Right lung (tissue), 2 donors: ENCODE measurements at regions not wholly inside any gene's neighbourhood (a gene's known extent, or its start where the extent isn't known, plus 50 kb on each side); places are given as distances from the start of the nearest gene placed in this dataset.

Experiments used
- DNase-seq, 2 donors: peaks; one replicate each; pipeline ENCODE4 v3.0.0-alpha.2; 2013

GRCh38 chr2:33900610-33901009 is 301.5 kb upstream of the FAM98A start:
- DNase-seq, result no peak

GRCh38 chr2:33897741-33898140 is 298.6 kb upstream of the FAM98A start:
- no peak for DNase-seq

GRCh38 chr2:33893824-33894223 is 294.7 kb upstream of the FAM98A start:
- no peak for DNase-seq

GRCh38 chr2:33891616-33892015 is 292.5 kb upstream of the FAM98A start:
- DNase-seq, result peak; percentile 16 to 19

DNA sequence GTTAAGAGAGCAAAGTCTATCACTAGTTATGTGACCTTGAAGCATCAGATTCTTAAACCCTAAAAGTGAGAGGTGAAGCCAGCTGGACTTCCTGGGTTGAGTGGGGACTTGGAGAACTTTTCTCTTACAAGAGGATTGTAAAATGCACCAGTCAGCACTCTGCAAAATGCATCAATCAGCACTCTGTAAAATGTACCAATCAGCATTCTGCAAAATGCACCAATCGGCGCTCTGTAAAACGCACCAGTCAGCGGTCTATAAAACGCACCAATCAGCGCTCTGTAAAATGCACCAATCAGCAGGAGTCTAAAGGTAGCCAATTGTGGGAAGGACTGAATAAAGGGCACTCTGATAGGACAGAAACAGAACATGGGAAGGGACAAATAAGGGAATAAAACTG is 291.6 kb upstream of the FAM98A start:
- no peak for DNase-seq

GRCh38 chr2:33877348-33878016 is 278.4 kb upstream of the FAM98A start:
- no peak for DNase-seq

DNA sequence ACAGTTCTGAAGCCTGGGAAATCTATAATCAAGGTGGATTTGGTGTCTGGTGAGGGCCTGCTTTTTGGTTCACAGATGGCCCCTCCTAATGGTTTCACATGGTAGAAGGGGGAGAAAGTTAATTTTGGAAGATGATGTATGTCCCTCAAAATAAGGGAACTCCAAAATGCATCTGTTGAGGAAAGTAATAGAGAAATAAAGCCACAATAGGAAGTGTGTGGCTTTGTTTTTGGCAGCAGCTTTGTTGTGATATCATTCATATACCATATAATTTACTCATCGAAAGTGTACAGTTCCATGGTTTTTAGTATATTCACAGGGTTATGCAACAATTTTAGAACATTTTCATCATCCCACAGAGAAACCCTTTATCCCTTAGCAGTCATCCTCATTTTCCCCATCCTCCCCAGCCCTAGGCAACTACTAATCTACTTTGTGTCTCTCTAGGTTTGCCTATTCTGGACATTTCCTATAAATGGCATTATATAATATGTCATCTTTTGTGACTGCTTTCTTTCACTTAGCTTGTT is 274.0 kb upstream of the FAM98A start:
- DNase-seq, result no peak

DNA sequence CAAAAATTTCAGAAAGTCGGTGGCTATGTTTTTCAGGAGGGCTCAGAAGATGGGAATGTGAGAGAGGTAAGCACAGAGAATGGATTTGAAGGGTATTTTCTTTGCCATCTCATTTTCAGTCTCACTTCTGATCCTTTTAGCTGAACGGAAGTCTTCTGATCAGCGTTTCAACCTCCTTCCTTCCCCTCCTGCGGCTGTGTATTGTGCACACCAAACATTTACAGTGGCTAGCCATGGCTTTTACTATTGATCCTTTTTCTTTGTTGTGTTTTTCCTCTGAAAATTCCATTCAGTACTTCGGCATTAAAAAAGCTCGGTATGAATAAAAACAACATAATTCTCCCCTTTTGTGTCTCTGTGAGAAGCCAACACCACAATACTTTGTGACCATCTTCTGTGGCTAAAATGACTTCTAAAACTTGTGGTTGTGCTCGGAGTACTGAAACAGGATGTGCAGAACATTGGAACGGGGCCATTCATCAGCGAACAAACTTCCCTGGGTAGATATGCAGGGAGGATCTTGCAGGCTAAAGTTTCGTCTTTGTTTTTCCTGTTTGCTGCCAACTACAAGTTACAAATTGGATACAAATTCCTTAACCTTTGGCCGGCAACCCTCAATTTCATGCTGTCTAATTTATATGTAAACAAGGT is 260.8 kb upstream of the FAM98A start:
- DNase-seq, result peak in 1 of 2 donors; percentile 19

DNA sequence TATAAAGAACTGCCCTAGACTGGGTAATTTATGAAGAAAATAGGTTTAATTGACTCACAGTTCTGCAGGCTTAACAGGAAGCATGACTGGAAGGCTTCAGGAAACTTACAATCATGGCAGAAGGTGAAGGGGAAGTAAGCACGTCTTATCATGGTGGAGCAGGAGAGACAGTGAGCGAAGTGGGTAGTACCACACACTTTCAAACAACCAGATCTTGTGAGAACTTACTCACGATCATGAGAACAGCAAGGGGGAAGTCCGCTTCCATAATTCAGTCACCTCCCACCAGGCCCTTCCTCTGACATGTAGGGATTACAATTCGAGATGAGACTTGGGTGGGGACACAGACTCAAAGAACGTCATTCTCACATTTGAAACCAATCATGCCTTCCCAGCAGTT is 260.1 kb upstream of the FAM98A start:
- DNase-seq, result no peak

DNA sequence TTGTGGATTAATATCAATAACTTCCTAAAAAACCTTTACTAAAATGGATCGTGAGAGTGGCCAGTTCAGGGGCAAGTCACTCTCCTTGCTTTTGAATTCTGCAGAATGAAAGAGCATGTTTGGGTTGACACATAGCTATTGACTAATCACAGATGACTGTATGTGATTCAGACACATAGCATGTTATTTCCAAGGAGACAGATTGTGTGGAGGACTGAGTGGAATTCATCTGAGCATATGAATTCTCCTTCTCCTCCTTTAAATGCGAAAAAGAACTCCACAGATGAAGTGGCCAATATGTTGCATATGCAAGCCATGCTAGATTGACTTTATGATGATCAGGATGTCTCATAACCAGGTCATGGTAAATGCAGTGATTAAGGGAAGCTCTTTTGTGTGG is 249.4 kb upstream of the FAM98A start:
- DNase-seq, result no peak

GRCh38 chr2:33839791-33840190 is 240.7 kb upstream of the FAM98A start:
- no peak for DNase-seq

- DNase-seq, result no peak
These were observed 237.5 kb upstream of the FAM98A start for GRCh38 chr2:33836628-33837027.

GRCh38 chr2:33835911-33836310 is 236.8 kb upstream of the FAM98A start:
- no peak for DNase-seq

DNA sequence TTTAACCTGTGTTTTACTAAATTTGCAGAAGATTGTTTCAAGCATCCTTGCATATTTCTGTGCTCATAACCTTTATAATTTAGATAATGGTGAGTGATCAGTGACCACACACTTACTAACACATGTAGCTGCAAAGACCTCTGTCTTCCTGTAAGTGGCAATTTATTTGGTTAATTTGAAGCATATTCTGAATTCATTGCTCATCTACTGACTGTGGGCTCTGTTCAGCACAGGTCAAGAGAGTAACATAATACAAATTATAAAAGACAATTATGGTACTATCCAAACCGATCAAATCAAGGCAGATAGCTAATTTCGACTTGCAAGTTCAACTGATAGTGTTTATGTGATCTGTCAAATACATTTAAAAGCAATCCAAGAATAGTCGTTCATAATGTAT is 223.9 kb upstream of the FAM98A start:
- DNase-seq, result no peak

GRCh38 chr2:33812707-33813106 is 213.6 kb upstream of the FAM98A start:
- no peak for DNase-seq

DNA sequence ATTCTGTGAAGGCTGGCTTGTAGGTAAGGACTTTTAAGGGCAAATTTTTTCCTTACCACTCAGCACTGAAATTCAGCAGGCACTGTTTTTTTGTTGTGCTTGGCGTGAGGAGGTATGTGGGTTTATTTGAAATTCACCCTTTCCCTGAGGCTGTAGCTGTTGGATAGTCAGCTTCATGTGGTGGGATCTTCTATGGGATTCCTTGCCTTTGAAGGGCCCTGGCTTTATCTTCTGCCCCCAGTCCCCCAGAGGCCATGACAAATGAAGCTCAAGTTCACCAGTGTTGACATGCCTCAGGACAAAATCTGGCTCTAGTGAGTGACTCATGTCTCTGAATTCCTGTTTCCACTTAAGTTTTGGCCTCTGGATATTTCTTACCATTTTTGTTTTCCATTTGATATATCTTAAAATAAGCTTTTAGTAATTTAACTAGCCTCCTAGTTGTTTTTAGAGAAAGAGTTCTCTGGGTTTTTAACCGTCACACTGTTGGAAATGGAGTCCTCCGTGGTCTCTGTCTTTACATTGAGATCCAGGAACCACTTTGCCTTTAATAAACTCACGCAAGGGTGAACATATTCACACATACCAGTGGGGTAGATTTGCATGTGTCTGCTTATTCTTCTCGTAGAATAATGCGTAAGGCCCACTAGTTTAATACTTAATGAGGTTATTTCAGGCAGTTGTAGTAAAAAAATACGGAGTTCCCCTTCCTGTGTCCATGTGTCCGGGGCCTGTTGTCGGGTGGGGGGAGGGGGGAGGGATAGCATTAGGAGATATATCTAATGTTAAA is 211.1 kb upstream of the FAM98A start:
- no peak for DNase-seq

DNA sequence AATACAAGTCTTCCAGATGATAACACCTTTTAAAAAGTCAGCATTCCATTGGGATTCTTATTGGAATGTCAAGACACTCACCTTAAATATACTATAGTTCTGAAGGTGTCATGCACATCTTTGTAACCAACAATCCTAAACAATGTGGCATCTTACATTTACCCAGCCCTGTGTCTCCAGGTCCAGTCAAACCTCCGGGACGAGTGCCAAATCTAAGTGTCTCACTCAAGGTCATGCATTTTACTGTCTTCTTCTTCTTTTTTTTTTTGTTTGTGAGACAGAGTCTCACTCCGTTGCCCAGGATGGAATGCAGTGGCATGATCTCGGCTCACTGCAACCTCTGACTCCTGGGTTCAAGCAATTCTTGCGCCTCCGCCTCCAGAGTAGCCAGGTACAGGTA is 206.9 kb upstream of the FAM98A start:
- DNase-seq, result no peak

DNA sequence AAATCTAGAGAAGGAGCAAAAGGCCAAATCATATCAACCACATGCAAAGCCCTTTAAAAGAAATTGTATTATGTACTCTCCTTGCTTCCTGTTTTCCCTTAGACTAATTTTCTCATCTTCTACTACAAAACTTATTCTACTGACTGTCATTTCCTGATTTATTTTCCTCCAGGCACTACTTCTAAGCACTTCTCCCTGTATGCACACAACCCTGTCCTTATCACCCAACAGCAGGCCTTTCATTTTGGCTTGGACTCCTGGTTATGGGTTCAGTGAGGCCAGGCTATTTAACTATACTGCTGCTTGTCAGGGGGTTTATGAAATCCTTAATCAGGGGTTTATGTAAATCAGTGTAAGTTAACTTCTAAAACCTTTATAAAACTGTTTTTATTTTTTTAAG is 205.1 kb upstream of the FAM98A start:
- DNase-seq, result no peak

- no peak for DNase-seq
These were observed 197.4 kb upstream of the FAM98A start for GRCh38 chr2:33796511-33796910.

- DNase-seq, result no peak
These were observed 192.5 kb upstream of the FAM98A start for GRCh38 chr2:33791625-33792024.

DNA sequence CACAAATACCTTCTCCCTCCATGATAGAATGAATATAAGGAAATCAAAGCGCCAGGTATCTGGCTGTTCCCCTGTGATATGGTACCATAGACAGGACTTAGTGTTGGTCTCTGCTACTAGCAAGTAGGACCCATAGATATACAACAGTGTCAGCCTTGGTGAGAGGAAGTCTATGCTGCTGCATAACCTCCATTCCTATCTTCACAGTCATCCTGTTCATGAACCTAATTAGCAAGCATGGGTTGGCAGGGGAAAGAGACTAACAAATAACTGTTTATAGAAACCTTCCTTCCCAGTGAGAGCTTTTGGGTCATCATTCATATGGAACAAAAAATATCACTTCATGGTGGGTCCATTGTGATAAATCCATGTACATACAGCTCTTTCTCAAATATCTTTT is 188.9 kb upstream of the FAM98A start:
- DNase-seq, result no peak

DNA sequence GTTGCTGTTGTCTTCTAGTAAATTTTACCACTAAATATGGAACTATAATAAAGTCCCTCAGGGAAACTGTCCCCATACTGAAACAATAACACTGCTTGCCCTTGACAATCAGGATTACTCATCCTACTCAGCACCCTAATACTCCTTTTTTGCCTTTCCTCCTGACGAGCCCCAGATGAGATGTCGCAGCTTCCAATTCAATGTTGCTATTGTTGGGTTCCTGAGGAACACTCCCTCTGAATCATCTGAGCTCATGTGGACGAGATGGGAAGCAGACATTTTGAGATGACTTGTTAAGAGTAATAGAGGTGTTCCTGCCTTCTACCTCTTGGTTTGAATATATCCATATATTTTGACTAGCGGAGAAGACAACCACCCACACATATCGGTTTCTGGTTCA is 187.8 kb upstream of the FAM98A start:
- DNase-seq, result no peak
